Effector memory CD8-positive, alpha-beta T cell (primary cell): ENCODE measurements at regions not wholly inside any gene's neighbourhood (a gene's known extent, or its start where the extent isn't known, plus 50 kb on each side); places are given as distances from the start of the nearest gene placed in this dataset.

ENCODE experiments used
- ATAC-seq: fragments of 150-1000 bp; cut with Tn5 transposase; replicated peaks from 2 replicates; pipeline ENCODE4 v1.10.0; 2021; ENCODE audit warnings: mild to moderate bottlenecking, moderate library complexity
- DNase-seq, 3 experiments: peaks; one replicate each; pipeline ENCODE4 v3.0.0; 2021
- H3K27ac Mint-ChIP-seq, 2 donors: one replicate each; pipeline ENCODE4 v1.8.0; 2022; ENCODE audit warnings: mild to moderate bottlenecking in 2 of 2, mixed read lengths in 2 of 2, moderate library complexity in 2 of 2
- H3K27me3 Mint-ChIP-seq, 2 donors: one replicate each; pipeline ENCODE4 v1.8.0; 2022; ENCODE audit warnings: mixed read lengths in 2 of 2
- H3K36me3 Mint-ChIP-seq: one replicate; pipeline ENCODE4 v1.8.0; 2022; ENCODE audit warnings: mild to moderate bottlenecking, moderate library complexity, mixed read lengths; ENCODE audit not compliant: insufficient read depth
- H3K4me1 Mint-ChIP-seq, 2 donors: one replicate each; pipeline ENCODE4 v1.8.0; 2022; ENCODE audit warnings: low read depth in 2 of 2, mixed read lengths in 2 of 2
- H3K4me3 Mint-ChIP-seq, 2 donors: one replicate each; pipeline ENCODE4 v1.8.0; 2022; ENCODE audit warnings: mild to moderate bottlenecking in 2 of 2, mixed read lengths in 2 of 2, moderate library complexity in 2 of 2
- H3K9me3 Mint-ChIP-seq, 2 donors: one replicate each; pipeline ENCODE4 v1.8.0; 2022; ENCODE audit warnings: mixed read lengths in 2 of 2

- Mint-ChIP-seq H3K27ac (no peak overlapping the region), H3K9me3 (no peaks in the 10 kb centered on the region), H3K4me3 (no peak overlapping the region), H3K27me3 (peaks cover 0 to 8% of the 10 kb centered on the region in 2 donors), H3K4me1 (no peaks in the 10 kb centered on the region), H3K36me3 (no peaks in the 10 kb centered on the region)
- ATAC-seq: no peak
- no peak for DNase-seq
Measured at GRCh38 chr6:129778793-129779192, 68.8 kb upstream of the ARHGAP18 start.

GRCh38 chr6:129777371-129777770, 67.4 kb upstream of the ARHGAP18 start:
- DNase-seq (no peak), ATAC-seq (no peak)
- no peaks in the 10 kb centered on the region for H3K9me3 Mint-ChIP-seq
- H3K4me1 Mint-ChIP-seq: no peaks in the 10 kb centered on the region
- H3K4me3 Mint-ChIP-seq: no peak overlapping the region
- H3K27me3 Mint-ChIP-seq: peaks cover 0 to 2% of the 10 kb centered on the region in 2 donors
- no peak overlapping the region for H3K27ac Mint-ChIP-seq
- no peaks in the 10 kb centered on the region for H3K36me3 Mint-ChIP-seq

- no peak for ATAC-seq
- H3K27me3 Mint-ChIP-seq: no peaks in the 10 kb centered on the region
- DNase-seq: no peak
Measured at GRCh38 chr6:129776542-129777330, 66.8 kb upstream of the ARHGAP18 start.

GRCh38 chr6:129774697-129775447, 64.9 kb upstream of the ARHGAP18 start:
- H3K4me3 Mint-ChIP-seq: no peak overlapping the region
- H3K9me3 Mint-ChIP-seq: no peaks in the 10 kb centered on the region
- no peaks in the 10 kb centered on the region for H3K4me1 Mint-ChIP-seq
- H3K36me3 Mint-ChIP-seq: no peaks in the 10 kb centered on the region
- ATAC-seq: peak; percentile 48
- DNase-seq: peak; percentile 40 to 45 (median 40)
- H3K27me3 Mint-ChIP-seq: peaks cover 8 to 13% of the 10 kb centered on the region in 2 donors
- H3K27ac Mint-ChIP-seq: no peak overlapping the region

More at GRCh38 chr6:129776542-129777330, 66.8 kb upstream of the ARHGAP18 start:
- no peaks in the 10 kb centered on the region for H3K36me3 Mint-ChIP-seq
- H3K4me1 Mint-ChIP-seq: no peaks in the 10 kb centered on the region
- no peaks in the 10 kb centered on the region for H3K9me3 Mint-ChIP-seq
- H3K27ac Mint-ChIP-seq: no peak overlapping the region
- no peak overlapping the region for H3K4me3 Mint-ChIP-seq

GRCh38 chr6:129773304-129773703, 63.3 kb upstream of the ARHGAP18 start:
- Mint-ChIP-seq H3K9me3 (no peaks in the 10 kb centered on the region), H3K27me3 (peaks cover 8 to 13% of the 10 kb centered on the region in 2 donors), H3K27ac (no peak overlapping the region), H3K4me1 (no peaks in the 10 kb centered on the region), H3K4me3 (no peak overlapping the region), H3K36me3 (no peaks in the 10 kb centered on the region)
- no peak for DNase-seq
- ATAC-seq: no peak

- Mint-ChIP-seq H3K4me1 (peaks cover 8 to 10% of the 10 kb centered on the region in 2 donors), H3K27me3 (peaks cover 14 to 17% of the 10 kb centered on the region in 2 donors), H3K36me3 (peaks cover 3% of the 10 kb centered on the region), H3K27ac (no peak overlapping the region), H3K9me3 (no peaks in the 10 kb centered on the region), H3K4me3 (no peak overlapping the region)
- DNase-seq (no peak), ATAC-seq (no peak)
Measured at GRCh38 chr6:129771678-129772077, 61.7 kb upstream of the ARHGAP18 start.

GRCh38 chr6:129767776-129768485, 58.0 kb upstream of the ARHGAP18 start:
- peaks cover 24 to 39% of the 10 kb centered on the region in 2 donors for H3K27me3 Mint-ChIP-seq
- H3K4me3 Mint-ChIP-seq: peak overlapping the region; percentile 91 to 97
- H3K27ac Mint-ChIP-seq: no peak overlapping the region
- H3K4me1 Mint-ChIP-seq: peaks cover 9 to 12% of the 10 kb centered on the region in 2 donors
- H3K36me3 Mint-ChIP-seq: peaks cover 3% of the 10 kb centered on the region
- DNase-seq (no peak), ATAC-seq (no peak)
- H3K9me3 Mint-ChIP-seq: no peaks in the 10 kb centered on the region

- DNase-seq (peak; percentile 23 to 27 (median 26)), ATAC-seq (peak; percentile 89)
- Mint-ChIP-seq H3K36me3 (peaks cover 3% of the 10 kb centered on the region), H3K4me3 (peak overlapping the region; percentile 91 to 97), H3K27ac (peak overlapping the region in 1 of 2 donors; percentile 58), H3K9me3 (no peaks in the 10 kb centered on the region), H3K27me3 (peaks cover 27 to 45% of the 10 kb centered on the region in 2 donors), H3K4me1 (peaks cover 9 to 12% of the 10 kb centered on the region in 2 donors)
Measured at GRCh38 chr6:129766959-129767728, 57.2 kb upstream of the ARHGAP18 start.

GRCh38 chr6:129764761-129765407, 54.9 kb upstream of the ARHGAP18 start:
- no peak overlapping the region for H3K4me3 Mint-ChIP-seq
- no peaks in the 10 kb centered on the region for H3K9me3 Mint-ChIP-seq
- peaks cover 9 to 12% of the 10 kb centered on the region in 2 donors for H3K4me1 Mint-ChIP-seq
- peaks cover 13 to 37% of the 10 kb centered on the region in 2 donors for H3K27me3 Mint-ChIP-seq
- DNase-seq (no peak), ATAC-seq (no peak)
- no peak overlapping the region for H3K27ac Mint-ChIP-seq
- H3K36me3 Mint-ChIP-seq: peaks cover 3% of the 10 kb centered on the region

GRCh38 chr6:129759796-129760605, 50.0 kb upstream of the ARHGAP18 start:
- DNase-seq (no peak), ATAC-seq (no peak)
- no peak overlapping the region for H3K4me3 Mint-ChIP-seq
- H3K4me1 Mint-ChIP-seq: no peaks in the 10 kb centered on the region
- H3K36me3 Mint-ChIP-seq: no peaks in the 10 kb centered on the region
- H3K27ac Mint-ChIP-seq: no peak overlapping the region
- H3K27me3 Mint-ChIP-seq: peaks cover 10 to 26% of the 10 kb centered on the region in 2 donors
- H3K9me3 Mint-ChIP-seq: no peaks in the 10 kb centered on the region
